Prostate gland (tissue), 2 donors: ENCODE measurements at regions not wholly inside any gene's neighbourhood (a gene's known extent, or its start where the extent isn't known, plus 50 kb on each side); places are given as distances from the start of the nearest gene placed in this dataset.
A peak's percentile ranks its signal among the peaks of the same experiment; 100 is the strongest.

Source experiments
- DNase-seq: peaks from one replicate; pipeline ENCODE4 v3.0.0-alpha.2; 2019; ENCODE audit warnings: low spot score
- H3K27ac ChIP-seq, 2 donors: fragments of 200-600 bp; sonication (generic); 2 replicates each; pipeline ENCODE4 v1.5.1; 2017 to 2019
- H3K27me3 ChIP-seq: fragments of 200-600 bp; sonication (generic); replicated peaks from 2 replicates; pipeline ENCODE4 v1.5.1; 2019; ENCODE audit not compliant: insufficient read depth
- H3K36me3 ChIP-seq, 2 donors: fragments of 200-600 bp; sonication (generic); 1 replicate in 1 of 2; 2 replicates in 1 of 2; pipeline versions ENCODE4 v1.5.1 to v1.8.1; 2017 to 2019
- H3K4me1 ChIP-seq: fragments of 200-600 bp; sonication (generic); replicated peaks from 2 replicates; pipeline ENCODE4 v1.5.1; 2019
- H3K4me3 ChIP-seq, 2 donors: fragments of 200-600 bp; sonication (generic); 2 replicates each; pipeline ENCODE4 v1.5.1; 2017 to 2019
- H3K9me3 ChIP-seq: fragments of 200-600 bp; sonication (generic); 2 replicates; pipeline ENCODE4 v1.5.1; 2017
- CTCF ChIP-seq, 4 experiments: fragments of 200-600 bp in 2 of 4; fragments of 450-650 bp in 2 of 4; sonication (generic) in 2 of 4; IDR thresholded peaks; 1 replicate in 3 of 4; 2 replicates in 1 of 4; pipeline ENCODE4 v1.5.1; 2016 to 2019; ENCODE audit warnings: antibody characterized with exemption in 4 of 4, mild to moderate bottlenecking in 2 of 4, moderate library complexity in 2 of 4
- POLR2A ChIP-seq: fragments of 450-650 bp; IDR thresholded peaks from one replicate; pipeline ENCODE4 v1.6.1; 2016; ENCODE audit warnings: antibody characterized with exemption, mild to moderate bottlenecking
- POLR2AphosphoS5 ChIP-seq: sonication (generic); formaldehyde crosslinking; IDR thresholded peaks from one replicate; pipeline ENCODE4 v1.6.1; 2017; ENCODE audit warnings: antibody characterized with exemption
- WGBS: methylation state at CpG from one replicate; pipeline ENCODE4 v1.1.5; 2018; 5-methylcytosine and 5-hydroxymethylcytosine counted together
- intact Hi-C: fragments of 100-400 bp; cut with DNase I; formaldehyde crosslinking; loops from one replicate; pipeline ENCODE4 v1.14.2; 2022

GRCh38 chr1:60287536-60287935 is 214.0 kb upstream of the C1orf87 start:
- WGBS, result 85% methylated on average over 1 of the region's 1 CpG
- Histone ChIP-seq H3K27ac (no peak overlapping the region), H3K27me3 (no peaks in the 10 kb centered on the region), H3K4me3 (no peak overlapping the region), H3K36me3 (no peaks in the 10 kb centered on the region), H3K9me3 (no peaks in the 10 kb centered on the region), H3K4me1 (no peaks in the 10 kb centered on the region)
- intact Hi-C loops, result loop anchor here (10.0 kb wide), 1 partner anchor 313 kb away; no protein-coding TSS in a partner anchor
- no peak for TF ChIP-seq POLR2A
- DNase-seq, result no peak

GRCh38 chr1:60283690-60284089 is 210.1 kb upstream of the C1orf87 start:
- intact Hi-C loops, result loop anchor here (10.0 kb wide), 1 partner anchor 309 kb away; no protein-coding TSS in a partner anchor
- TF ChIP-seq POLR2AphosphoS5, result no peak
- TF ChIP-seq POLR2A, result no peak
- no peak for TF ChIP-seq CTCF (IDR thresholded peaks at IDR 0.05)
- DNase-seq, result no peak
- H3K9me3 ChIP-seq, result no peaks in the 10 kb centered on the region
- 95% methylated on average over 2 of the region's 2 CpGs for WGBS
- H3K4me1 ChIP-seq, result no peaks in the 10 kb centered on the region
- H3K27me3 ChIP-seq, result no peaks in the 10 kb centered on the region
- H3K27ac ChIP-seq, result no peak overlapping the region
- H3K4me3 ChIP-seq, result no peak overlapping the region
- H3K36me3 ChIP-seq, result no peaks in the 10 kb centered on the region

- Histone ChIP-seq H3K9me3 (no peaks in the 10 kb centered on the region), H3K36me3 (no peaks in the 10 kb centered on the region), H3K4me3 (no peak overlapping the region), H3K27me3 (no peaks in the 10 kb centered on the region), H3K27ac (no peak overlapping the region), H3K4me1 (no peaks in the 10 kb centered on the region)
- 17% methylated on average over 9 of the region's 9 CpGs for WGBS
- TF ChIP-seq POLR2AphosphoS5, result peak; percentile 29
- TF ChIP-seq POLR2A, result no peak
- peak; percentile 71 to 88 (median 82) for TF ChIP-seq CTCF (IDR thresholded peaks at IDR 0.05)
- DNase-seq, result peak; percentile 63
- intact Hi-C loops, result loop anchor here (2.0 to 10.0 kb wide), 2 partner anchors 307 to 763 kb away; no protein-coding TSS in a partner anchor
Measured at GRCh38 chr1:60281360-60281932, 207.9 kb upstream of the C1orf87 start.

GRCh38 chr1:60280819-60281218 is 207.2 kb upstream of the C1orf87 start:
- no peaks in the 10 kb centered on the region for H3K4me1 ChIP-seq
- H3K27me3 ChIP-seq, result no peaks in the 10 kb centered on the region
- 83% methylated on average over 4 of the region's 4 CpGs for WGBS
- intact Hi-C loops, result loop anchor here (2.0 to 10.0 kb wide), 2 partner anchors 306 to 764 kb away; no protein-coding TSS in a partner anchor
- no peaks in the 10 kb centered on the region for H3K9me3 ChIP-seq
- no peaks in the 10 kb centered on the region for H3K36me3 ChIP-seq
- no peak overlapping the region for H3K27ac ChIP-seq
- TF ChIP-seq POLR2A, result no peak
- TF ChIP-seq CTCF (IDR thresholded peaks at IDR 0.05), result no peak
- no peak for TF ChIP-seq POLR2AphosphoS5
- no peak overlapping the region for H3K4me3 ChIP-seq
- no peak for DNase-seq

GRCh38 chr1:60280256-60280655 is 206.7 kb upstream of the C1orf87 start:
- Histone ChIP-seq H3K4me3 (no peak overlapping the region), H3K9me3 (no peaks in the 10 kb centered on the region), H3K27me3 (no peaks in the 10 kb centered on the region), H3K36me3 (no peaks in the 10 kb centered on the region), H3K4me1 (no peaks in the 10 kb centered on the region), H3K27ac (no peak overlapping the region)
- WGBS, result 32% methylated on average over 3 of the region's 3 CpGs
- DNase-seq, result no peak
- no peak for TF ChIP-seq POLR2AphosphoS5
- no peak for TF ChIP-seq CTCF (IDR thresholded peaks at IDR 0.05)
- TF ChIP-seq POLR2A, result no peak
- intact Hi-C loops, result loop anchor here (2.0 to 10.0 kb wide), 2 partner anchors 305 to 765 kb away; no protein-coding TSS in a partner anchor
